MM.1S (cell line): ENCODE measurements at regions not wholly inside any gene's neighbourhood (a gene's known extent, or its start where the extent isn't known, plus 50 kb on each side); places are given as distances from the start of the nearest gene placed in this dataset.

Experiments used
- DNase-seq: peaks from one replicate; pipeline ENCODE4 v3.0.0-alpha.2; 2015
- H2AFZ ChIP-seq: fragments of 300-600 bp; sonication (generic); 2 replicates; pipeline ENCODE4 v1.6.0; 2016; ENCODE audit warnings: antibody characterized with exemption, low read length
- H3F3A ChIP-seq: fragments of 300-600 bp; sonication (generic); 2 replicates; pipeline ENCODE4 v1.6.1; 2016; ENCODE audit warnings: mild to moderate bottlenecking, antibody characterized with exemption, low read length, moderate library complexity, mixed read lengths; ENCODE audit not compliant: insufficient read depth
- H3K27ac ChIP-seq: fragments of 300-600 bp; sonication (generic); 2 replicates; pipeline ENCODE4 v1.5.1; 2016; ENCODE audit warnings: mild to moderate bottlenecking, low read length
- H3K27me3 ChIP-seq: fragments of 300-600 bp; sonication (generic); replicated peaks from 2 replicates; pipeline ENCODE4 v1.6.0; 2016; ENCODE audit warnings: low read length; ENCODE audit not compliant: insufficient read depth
- H3K36me3 ChIP-seq: fragments of 300-600 bp; sonication (generic); replicated peaks from 2 replicates; pipeline ENCODE4 v1.6.1; 2016; ENCODE audit warnings: mild to moderate bottlenecking, low read length, mixed read lengths; ENCODE audit not compliant: insufficient read depth
- H3K4me1 ChIP-seq: fragments of 300-600 bp; sonication (generic); 2 replicates; pipeline ENCODE4 v1.6.1; 2016; ENCODE audit warnings: low read length, mixed read lengths
- H3K4me2 ChIP-seq: fragments of 300-600 bp; sonication (generic); 2 replicates; pipeline ENCODE4 v1.6.0; 2016; ENCODE audit warnings: low read depth, low read length
- H3K4me3 ChIP-seq: fragments of 300-600 bp; sonication (generic); 2 replicates; pipeline ENCODE4 v1.5.1; 2016; ENCODE audit warnings: low read length, mixed read lengths
- H3K79me2 ChIP-seq: fragments of 300-600 bp; sonication (generic); 2 replicates; pipeline ENCODE4 v1.6.1; 2016; ENCODE audit warnings: mixed run types, low read length, mixed read lengths
- H3K9ac ChIP-seq: fragments of 300-600 bp; sonication (generic); 2 replicates; pipeline ENCODE4 v1.6.1; 2016; ENCODE audit warnings: low read length, mixed read lengths
- H3K9me2 ChIP-seq: fragments of 300-600 bp; sonication (generic); replicated peaks from 2 replicates; pipeline ENCODE4 v1.6.1; 2016; ENCODE audit warnings: mild to moderate bottlenecking, low read length, mixed read lengths; ENCODE audit not compliant: insufficient read depth
- H3K9me3 ChIP-seq: fragments of 300-600 bp; sonication (generic); replicated peaks from 2 replicates; pipeline ENCODE4 v1.6.1; 2016; ENCODE audit warnings: mild to moderate bottlenecking, low read length, mixed read lengths; ENCODE audit not compliant: insufficient read depth
- H4K20me1 ChIP-seq: fragments of 300-600 bp; sonication (generic); 2 replicates; pipeline ENCODE4 v1.6.1; 2016; ENCODE audit warnings: mild to moderate bottlenecking, low read length, moderate library complexity, mixed read lengths; ENCODE audit not compliant: insufficient read depth
- EZH2 ChIP-seq: fragments of 300-600 bp; sonication (generic); optimal IDR thresholded peaks from 2 replicates; pipeline ENCODE3; 2017; ENCODE audit warnings: low read depth, mild to moderate bottlenecking, antibody characterized with exemption, low read length, mixed read lengths
- EZH2phosphoT487 ChIP-seq: fragments of 300-600 bp; sonication (generic); IDR thresholded peaks from 2 replicates; pipeline ENCODE4 v1.6.1; 2018; ENCODE audit warnings: antibody characterized with exemption, low read length
- TF ChIP-seq, protein P1 (sequence below): fragments of 300-600 bp; sonication (generic); IDR thresholded peaks from 2 replicates; pipeline ENCODE4 v1.5.1; 2016; ENCODE audit warnings: antibody characterized with exemption, low read length, mixed read lengths

DNA sequence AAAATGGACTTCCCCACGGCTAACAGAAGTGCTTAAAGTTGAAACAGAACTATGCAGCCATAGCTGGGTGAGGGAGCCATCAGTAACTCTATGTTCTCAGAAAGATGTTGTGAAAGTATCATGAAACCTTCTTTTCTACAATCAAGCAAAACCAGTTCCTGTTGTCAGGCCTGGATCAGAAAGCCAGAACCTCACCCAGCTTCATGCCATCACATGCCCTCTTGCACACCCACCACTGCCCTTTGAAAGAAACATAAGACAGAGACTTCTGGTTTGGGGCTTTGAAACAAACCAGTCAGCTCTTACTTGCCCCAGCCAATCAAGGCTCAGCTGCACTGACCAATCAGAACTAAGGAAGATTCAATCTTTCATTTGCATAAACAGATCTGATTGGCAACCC is 230.8 kb upstream of the FERD3L start:
- Histone ChIP-seq H3K27me3 (no peaks in the 10 kb centered on the region), H3K9ac (no peak overlapping the region), H3K4me3 (no peak overlapping the region), H3K4me1 (no peaks in the 10 kb centered on the region), H3K27ac (no peak overlapping the region), H3F3A (no peaks in the 10 kb centered on the region), H3K79me2 (no peaks in the 10 kb centered on the region), H3K36me3 (no peaks in the 10 kb centered on the region), H3K9me3 (no peaks in the 10 kb centered on the region), H3K9me2 (no peaks in the 10 kb centered on the region), H3K4me2 (no peak overlapping the region), H4K20me1 (no peaks in the 10 kb centered on the region), H2AFZ (no peak overlapping the region)
- TF ChIP-seq, protein P1, sequence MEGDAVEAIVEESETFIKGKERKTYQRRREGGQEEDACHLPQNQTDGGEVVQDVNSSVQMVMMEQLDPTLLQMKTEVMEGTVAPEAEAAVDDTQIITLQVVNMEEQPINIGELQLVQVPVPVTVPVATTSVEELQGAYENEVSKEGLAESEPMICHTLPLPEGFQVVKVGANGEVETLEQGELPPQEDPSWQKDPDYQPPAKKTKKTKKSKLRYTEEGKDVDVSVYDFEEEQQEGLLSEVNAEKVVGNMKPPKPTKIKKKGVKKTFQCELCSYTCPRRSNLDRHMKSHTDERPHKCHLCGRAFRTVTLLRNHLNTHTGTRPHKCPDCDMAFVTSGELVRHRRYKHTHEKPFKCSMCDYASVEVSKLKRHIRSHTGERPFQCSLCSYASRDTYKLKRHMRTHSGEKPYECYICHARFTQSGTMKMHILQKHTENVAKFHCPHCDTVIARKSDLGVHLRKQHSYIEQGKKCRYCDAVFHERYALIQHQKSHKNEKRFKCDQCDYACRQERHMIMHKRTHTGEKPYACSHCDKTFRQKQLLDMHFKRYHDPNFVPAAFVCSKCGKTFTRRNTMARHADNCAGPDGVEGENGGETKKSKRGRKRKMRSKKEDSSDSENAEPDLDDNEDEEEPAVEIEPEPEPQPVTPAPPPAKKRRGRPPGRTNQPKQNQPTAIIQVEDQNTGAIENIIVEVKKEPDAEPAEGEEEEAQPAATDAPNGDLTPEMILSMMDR: no peak
- no peak for TF ChIP-seq EZH2
- no peak for TF ChIP-seq EZH2phosphoT487
- no peak for DNase-seq

- Histone ChIP-seq H3F3A (no peaks in the 10 kb centered on the region), H3K4me1 (no peaks in the 10 kb centered on the region), H3K9me3 (no peaks in the 10 kb centered on the region), H3K9me2 (no peaks in the 10 kb centered on the region), H3K79me2 (no peaks in the 10 kb centered on the region), H3K9ac (no peak overlapping the region), H3K27ac (no peak overlapping the region), H3K27me3 (no peaks in the 10 kb centered on the region), H2AFZ (no peak overlapping the region), H3K36me3 (no peaks in the 10 kb centered on the region), H4K20me1 (no peaks in the 10 kb centered on the region), H3K4me3 (no peak overlapping the region), H3K4me2 (no peak overlapping the region)
- TF ChIP-seq EZH2 (no peak), EZH2phosphoT487 (no peak)
- TF ChIP-seq, protein P1: no peak
- DNase-seq: no peak
Observed at GRCh38 chr7:19373334-19373733, 228.1 kb upstream of the FERD3L start.

- Histone ChIP-seq H3K4me2 (no peak overlapping the region), H3K79me2 (no peaks in the 10 kb centered on the region), H3K9me3 (no peaks in the 10 kb centered on the region), H3K4me1 (no peaks in the 10 kb centered on the region), H4K20me1 (no peaks in the 10 kb centered on the region), H3K27me3 (no peaks in the 10 kb centered on the region), H3K36me3 (no peaks in the 10 kb centered on the region), H3F3A (no peaks in the 10 kb centered on the region), H2AFZ (no peak overlapping the region), H3K9me2 (no peaks in the 10 kb centered on the region), H3K4me3 (no peak overlapping the region), H3K27ac (no peak overlapping the region), H3K9ac (no peak overlapping the region)
- DNase-seq: no peak
- TF ChIP-seq EZH2 (no peak), EZH2phosphoT487 (no peak)
- TF ChIP-seq, protein P1: no peak
Observed at GRCh38 chr7:19369806-19370205, 224.6 kb upstream of the FERD3L start.

- H2AFZ ChIP-seq: no peak overlapping the region
- no peaks in the 10 kb centered on the region for H4K20me1 ChIP-seq
- no peak overlapping the region for H3K27ac ChIP-seq
- H3K4me2 ChIP-seq: no peak overlapping the region
- H3F3A ChIP-seq: no peaks in the 10 kb centered on the region
- H3K9me2 ChIP-seq: no peaks in the 10 kb centered on the region
- H3K79me2 ChIP-seq: no peaks in the 10 kb centered on the region
- H3K36me3 ChIP-seq: no peaks in the 10 kb centered on the region
- H3K4me3 ChIP-seq: no peak overlapping the region
- H3K9me3 ChIP-seq: no peaks in the 10 kb centered on the region
- TF ChIP-seq, protein P1: no peak
- TF ChIP-seq EZH2 (no peak), EZH2phosphoT487 (no peak)
- no peaks in the 10 kb centered on the region for H3K4me1 ChIP-seq
- no peaks in the 10 kb centered on the region for H3K27me3 ChIP-seq
- no peak for DNase-seq
- no peak overlapping the region for H3K9ac ChIP-seq
Observed at GRCh38 chr7:19369182-19369581, 224.0 kb upstream of the FERD3L start.
